A673 (cell line): ENCODE measurements at regions not wholly inside any gene's neighbourhood (a gene's known extent, or its start where the extent isn't known, plus 50 kb on each side); places are given as distances from the start of the nearest gene placed in this dataset.

Experiments used
- BruUV-seq: library from RNA; stranded (reverse); fragments of 400-500 nt; replicated peaks from 2 replicates; lab custom pipeline; 2021; lab: Mats Ljungman, UMichigan
- CTCF ChIA-PET: fragments of 300-600 bp; sonication (Branson Sonifier 250); formaldehyde crosslinking; loops from one replicate; lab custom pipeline; 2022; ENCODE audit warnings: antibody characterized with exemption; lab: Charles Lee
- POLR2A ChIA-PET: fragments of 300-600 bp; sonication (Branson Sonifier 250); formaldehyde crosslinking; loops from one replicate; lab custom pipeline; 2022; ENCODE audit warnings: antibody characterized with exemption; ENCODE audit not compliant: low non-redundant PET; lab: Charles Lee
- DNase-seq: peaks from one replicate; pipeline ENCODE4 v3.0.0-alpha.2; 2015; ENCODE audit warnings: low spot score
- H3K27ac ChIP-seq: fragments of 200-600 bp; sonication (generic); 2 replicates; pipeline ENCODE4 v1.5.1; 2016; ENCODE audit warnings: mixed run types, low read depth, mild to moderate bottlenecking, mixed read lengths, antibody characterized with exemption, low read length; ENCODE audit not compliant: poor library complexity, severe bottlenecking
- H3K27me3 ChIP-seq: fragments of 200-600 bp; sonication (generic); replicated peaks from 2 replicates; pipeline ENCODE4 v1.6.1; 2017; ENCODE audit warnings: mixed run types, low read depth, mild to moderate bottlenecking, mixed read lengths, antibody characterized with exemption, low read length; ENCODE audit not compliant: insufficient read depth, poor library complexity
- H3K36me3 ChIP-seq: fragments of 200-600 bp; sonication (generic); 2 replicates; pipeline ENCODE4 v1.6.1; 2016; ENCODE audit warnings: mixed run types, mild to moderate bottlenecking, mixed read lengths, antibody characterized with exemption, low read length; ENCODE audit not compliant: insufficient read depth, poor library complexity, severe bottlenecking
- H3K4me1 ChIP-seq: fragments of 200-600 bp; sonication (generic); 2 replicates; pipeline ENCODE4 v1.6.1; 2017; ENCODE audit warnings: mixed run types, mild to moderate bottlenecking, mixed read lengths, antibody characterized with exemption, low read length; ENCODE audit not compliant: insufficient read depth, poor library complexity, severe bottlenecking
- H3K4me3 ChIP-seq: fragments of 200-600 bp; sonication (generic); 2 replicates; pipeline ENCODE4 v1.5.1; 2016; ENCODE audit warnings: low read depth, mixed run types, mild to moderate bottlenecking, mixed read lengths, low read length; ENCODE audit not compliant: poor library complexity, severe bottlenecking
- H3K9me3 ChIP-seq: fragments of 200-600 bp; sonication (generic); 2 replicates; pipeline ENCODE4 v1.6.1; 2016; ENCODE audit warnings: mixed run types, low read depth, mild to moderate bottlenecking, mixed read lengths, antibody characterized with exemption, low read length; ENCODE audit not compliant: poor library complexity, severe bottlenecking
- CTCF ChIP-seq: fragments of 300-800, 200-600 bp; sonication (generic); conservative IDR thresholded peaks from 2 replicates; pipeline ENCODE4 v1.5.1; 2017; ENCODE audit warnings: low read depth, mild to moderate bottlenecking, antibody characterized with exemption, low read length, moderate library complexity, mixed read lengths
- EZH2 ChIP-seq: fragments of 200-600 bp; sonication (generic); IDR thresholded peaks from 2 replicates; pipeline ENCODE4 v1.6.1; 2017; ENCODE audit warnings: borderline replicate concordance, low read depth, mild to moderate bottlenecking, mixed read lengths, antibody characterized with exemption, low read length; ENCODE audit not compliant: poor library complexity, severe bottlenecking
- intact Hi-C: fragments of 100-400 bp; cut with micrococcal nuclease; formaldehyde crosslinking; loops from one replicate; pipeline ENCODE4 v1.10.0; 2022; ENCODE audit not compliant: unreplicated experiment

GRCh38 chr16:6574146-6574545 lies 758.5 kb upstream of the RBFOX1 start:
- H3K4me1 ChIP-seq, result no peaks in the 10 kb centered on the region
- intact Hi-C loops, result no loop called here
- TF ChIP-seq EZH2 (no peak), CTCF (no peak)
- ChIA-PET POLR2A (no interaction called here), CTCF (no interaction called here)
- DNase-seq, result no peak
- H3K27me3 ChIP-seq, result peaks cover 3% of the 10 kb centered on the region
- BruUV-seq, result no TSS peak
- H3K9me3 ChIP-seq, result peaks cover 2% of the 10 kb centered on the region
- no peak overlapping the region for H3K27ac ChIP-seq
- no peak overlapping the region for H3K4me3 ChIP-seq
- no peaks in the 10 kb centered on the region for H3K36me3 ChIP-seq

- DNase-seq, result peak; percentile 35
- CTCF ChIA-PET, result no interaction called here
- POLR2A ChIA-PET, result no interaction called here
These were observed 759.1 kb upstream of the RBFOX1 start for GRCh38 chr16:6573577-6573976.

GRCh38 chr16:6571044-6571443 lies 761.6 kb upstream of the RBFOX1 start:
- intact Hi-C loops, result no loop called here
- peak; percentile 42 for DNase-seq
- no peak overlapping the region for H3K27ac ChIP-seq
- no TSS peak for BruUV-seq
- no peaks in the 10 kb centered on the region for H3K4me1 ChIP-seq
- CTCF ChIA-PET, result no interaction called here
- peaks cover 3% of the 10 kb centered on the region for H3K27me3 ChIP-seq
- no peak overlapping the region for H3K4me3 ChIP-seq
- no peaks in the 10 kb centered on the region for H3K36me3 ChIP-seq
- TF ChIP-seq EZH2 (no peak), CTCF (no peak)
- POLR2A ChIA-PET, result no interaction called here
- peaks cover 2% of the 10 kb centered on the region for H3K9me3 ChIP-seq

More at GRCh38 chr16:6573577-6573976, 759.1 kb upstream of the RBFOX1 start:
- intact Hi-C loops, result no loop called here
- Histone ChIP-seq H3K27ac (no peak overlapping the region), H3K4me3 (no peak overlapping the region), H3K36me3 (no peaks in the 10 kb centered on the region), H3K9me3 (peaks cover 2% of the 10 kb centered on the region), H3K27me3 (peaks cover 3% of the 10 kb centered on the region), H3K4me1 (no peaks in the 10 kb centered on the region)
- no peak for TF ChIP-seq EZH2
- TF ChIP-seq CTCF, result 0 out of 2 replicates have a peak, but pooled peaks have one; percentile 27
- no TSS peak for BruUV-seq
